ENCODE measurements at regions not wholly inside any gene's neighbourhood (a gene's known extent, or its start where the extent isn't known, plus 50 kb on each side); places are given as distances from the start of the nearest gene placed in this dataset.

DNA sequence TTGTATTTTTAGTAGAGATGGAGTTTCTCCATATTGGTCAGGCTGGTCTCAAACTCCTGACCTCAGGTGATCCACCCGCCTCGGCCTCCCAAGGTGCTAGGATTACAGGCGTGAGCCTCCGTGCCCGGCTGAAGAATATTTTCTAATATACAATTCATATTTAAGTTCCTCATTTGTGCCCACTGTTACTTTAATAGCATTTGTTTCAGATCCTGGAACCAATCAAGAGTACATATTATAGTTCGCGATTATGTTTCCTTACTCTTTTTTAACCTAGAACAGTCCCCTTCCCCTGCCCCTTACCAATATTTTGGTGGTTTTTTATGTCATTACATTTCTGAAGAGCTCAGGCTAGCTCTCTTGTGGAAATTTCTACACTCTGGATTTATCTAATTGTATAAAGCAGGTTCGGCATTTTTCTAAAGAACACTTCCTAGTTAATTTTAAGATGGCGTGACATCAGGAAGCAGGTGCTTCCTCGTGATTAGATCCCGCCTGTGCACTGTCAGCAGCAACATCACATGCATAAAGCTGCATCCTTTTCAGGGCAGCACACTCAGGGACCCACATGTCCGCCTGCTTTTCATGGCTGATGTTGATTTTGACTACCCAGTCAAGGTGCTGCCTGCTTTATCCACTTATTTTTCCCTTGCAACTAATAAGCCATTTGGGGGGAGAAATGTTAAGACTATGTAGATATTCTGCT is 88.7 kb upstream of the EPHB3 start:
- intact Hi-C loops (cut with DNase I) = no loop called here
- Histone ChIP-seq H3K9me3 (no peaks in the 10 kb centered on the region), H3K4me3 (peak overlapping the region in 1 of 4 donors; percentile 12), H3K27me3 (peaks cover 0 to 39% (median 0%) of the 10 kb centered on the region in 4 donors), H3K4me1 (no peaks in the 10 kb centered on the region), H3K27ac (peak overlapping the region in 2 of 4 donors; percentile 53 to 59), H3K36me3 (no peaks in the 10 kb centered on the region)
- TF ChIP-seq, protein P1, sequence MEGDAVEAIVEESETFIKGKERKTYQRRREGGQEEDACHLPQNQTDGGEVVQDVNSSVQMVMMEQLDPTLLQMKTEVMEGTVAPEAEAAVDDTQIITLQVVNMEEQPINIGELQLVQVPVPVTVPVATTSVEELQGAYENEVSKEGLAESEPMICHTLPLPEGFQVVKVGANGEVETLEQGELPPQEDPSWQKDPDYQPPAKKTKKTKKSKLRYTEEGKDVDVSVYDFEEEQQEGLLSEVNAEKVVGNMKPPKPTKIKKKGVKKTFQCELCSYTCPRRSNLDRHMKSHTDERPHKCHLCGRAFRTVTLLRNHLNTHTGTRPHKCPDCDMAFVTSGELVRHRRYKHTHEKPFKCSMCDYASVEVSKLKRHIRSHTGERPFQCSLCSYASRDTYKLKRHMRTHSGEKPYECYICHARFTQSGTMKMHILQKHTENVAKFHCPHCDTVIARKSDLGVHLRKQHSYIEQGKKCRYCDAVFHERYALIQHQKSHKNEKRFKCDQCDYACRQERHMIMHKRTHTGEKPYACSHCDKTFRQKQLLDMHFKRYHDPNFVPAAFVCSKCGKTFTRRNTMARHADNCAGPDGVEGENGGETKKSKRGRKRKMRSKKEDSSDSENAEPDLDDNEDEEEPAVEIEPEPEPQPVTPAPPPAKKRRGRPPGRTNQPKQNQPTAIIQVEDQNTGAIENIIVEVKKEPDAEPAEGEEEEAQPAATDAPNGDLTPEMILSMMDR (IDR thresholded peaks at IDR 0.05) = no peak
- DNase-seq = no peak
- WGBS, 2 donors = 70 to 74% methylated on average over 12 of the region's 12 CpGs

DNA sequence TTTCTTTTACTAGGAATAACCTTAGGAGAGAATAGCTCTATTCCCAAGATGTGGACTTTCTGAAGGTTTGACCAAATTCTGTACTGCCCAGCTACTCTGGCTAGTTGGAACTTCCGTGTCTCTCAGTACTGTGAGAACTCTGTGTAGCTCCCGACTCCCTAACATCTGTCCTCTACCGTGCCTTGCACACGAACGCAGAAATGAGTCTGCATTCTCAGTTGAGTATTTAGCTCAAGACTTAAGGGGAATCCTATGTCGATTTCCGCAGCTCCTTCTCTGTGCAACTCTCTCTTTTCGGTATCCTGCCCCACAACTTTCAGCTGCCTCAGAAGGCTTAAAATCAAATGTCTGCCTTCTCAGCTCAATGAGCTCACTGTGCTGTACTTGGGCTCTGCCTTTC is 86.7 kb upstream of the EPHB3 start:
- Histone ChIP-seq H3K9me3 (no peaks in the 10 kb centered on the region), H3K27me3 (peaks cover 0 to 40% (median 0%) of the 10 kb centered on the region in 4 donors), H3K36me3 (no peaks in the 10 kb centered on the region), H3K4me1 (no peaks in the 10 kb centered on the region), H3K4me3 (no peak overlapping the region), H3K27ac (no peak overlapping the region)
- no peak for DNase-seq
- TF ChIP-seq POLR2A (IDR thresholded peaks at IDR 0.05) = no peak
- TF ChIP-seq, protein P1 (IDR thresholded peaks at IDR 0.05) = no peak
- intact Hi-C loops (cut with DNase I) = no loop called here
- WGBS, 2 donors = 74 to 95% methylated on average over 8 of the region's 8 CpGs

DNA sequence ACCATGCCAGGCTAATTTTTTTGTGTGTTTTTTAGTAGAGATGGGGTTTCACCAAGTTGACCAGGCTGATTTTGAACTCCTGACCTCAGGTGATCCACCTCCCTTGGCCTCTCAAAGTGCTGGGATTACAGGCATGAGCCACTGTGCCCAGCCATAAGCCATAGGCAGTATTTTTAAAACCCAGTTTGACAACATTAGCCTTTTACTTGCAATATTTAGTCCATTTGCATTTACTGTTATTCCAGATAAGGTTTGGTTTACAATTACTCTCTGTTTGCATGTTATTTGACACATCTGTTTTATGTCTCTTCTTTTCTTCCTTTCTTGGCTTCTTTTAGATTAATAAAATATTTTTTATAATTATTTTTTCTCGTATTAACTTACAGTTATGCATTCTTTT is 83.6 kb upstream of the EPHB3 start:
- TF ChIP-seq, protein P1 (IDR thresholded peaks at IDR 0.05) = no peak
- intact Hi-C loops (cut with DNase I) = no loop called here
- Histone ChIP-seq H3K9me3 (no peaks in the 10 kb centered on the region), H3K27me3 (peaks cover 0 to 50% (median 0%) of the 10 kb centered on the region in 4 donors), H3K4me1 (peaks cover 0 to 10% (median 0%) of the 10 kb centered on the region in 3 donors), H3K4me3 (no peak overlapping the region), H3K36me3 (no peaks in the 10 kb centered on the region), H3K27ac (no peak overlapping the region)
- DNase-seq = no peak
- WGBS, 2 donors = 83 to 84% methylated on average over 1 of the region's 1 CpG

DNA sequence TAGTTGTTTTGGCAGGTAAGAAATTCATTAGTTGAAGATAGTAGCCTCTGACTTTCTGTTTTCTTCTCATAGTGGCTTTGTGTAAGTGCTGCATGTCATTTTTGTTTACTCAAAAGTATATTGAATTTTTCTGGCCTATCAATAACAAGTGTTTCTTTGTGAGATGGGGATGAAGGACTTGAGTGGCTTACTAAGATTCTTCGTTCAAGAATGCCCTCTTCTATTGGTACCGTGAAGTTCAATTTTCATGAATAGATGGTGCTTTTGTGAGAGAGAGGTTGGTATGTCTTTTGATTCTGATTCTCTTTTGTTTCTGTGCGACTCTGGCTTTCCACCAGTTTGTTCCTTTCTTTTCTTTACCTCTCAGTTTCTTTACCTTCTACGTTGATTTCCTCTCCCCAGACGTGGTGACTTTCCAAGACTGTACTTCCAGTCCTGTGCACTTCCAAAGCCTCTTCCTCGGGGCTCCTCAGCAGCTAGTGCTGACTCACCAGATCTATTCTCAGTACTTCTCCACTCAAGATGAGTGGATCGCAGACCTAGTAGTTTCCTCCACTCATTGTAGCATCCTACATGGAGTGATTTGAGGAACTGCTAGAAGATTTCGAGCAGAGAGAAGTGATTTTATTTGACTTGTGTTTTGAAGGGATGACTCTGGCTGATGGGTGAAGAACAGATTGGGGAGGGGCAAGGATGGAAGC is 82.0 kb upstream of the EPHB3 start:
- H3K9me3 ChIP-seq = no peaks in the 10 kb centered on the region
- peaks cover 0 to 45% (median 0%) of the 10 kb centered on the region in 4 donors for H3K27me3 ChIP-seq
- DNase-seq = no peak
- H3K4me1 ChIP-seq = peaks cover 0 to 10% (median 0%) of the 10 kb centered on the region in 3 donors
- intact Hi-C loops (cut with DNase I) = no loop called here
- no peak overlapping the region for H3K4me3 ChIP-seq
- 61 to 66% methylated on average over 8 of the region's 8 CpGs for WGBS, 2 donors
- TF ChIP-seq, protein P1 (IDR thresholded peaks at IDR 0.05) = no peak
- no peak for TF ChIP-seq POLR2A (IDR thresholded peaks at IDR 0.05)
- H3K27ac ChIP-seq = no peak overlapping the region
- H3K36me3 ChIP-seq = no peaks in the 10 kb centered on the region

DNA sequence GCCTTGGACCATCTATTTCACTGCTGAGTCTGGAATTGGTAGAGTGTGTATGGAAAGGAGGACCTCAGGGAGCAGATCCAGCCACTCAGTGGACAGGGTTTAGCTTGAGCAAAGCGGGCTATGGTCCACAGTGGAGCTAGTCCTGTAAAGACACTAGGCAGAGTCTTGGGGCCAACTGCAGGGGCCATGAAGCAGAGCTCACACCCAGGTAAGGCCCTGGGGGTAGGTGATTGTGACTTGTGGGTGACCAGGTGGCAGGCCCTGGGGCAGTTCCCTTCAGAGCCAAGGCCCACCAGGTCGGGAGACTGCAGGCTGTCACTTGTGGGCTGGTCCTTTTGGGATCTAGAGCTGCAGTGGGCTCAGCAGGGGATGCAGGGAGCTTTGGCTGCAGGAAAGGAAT is 80.8 kb upstream of the EPHB3 start:
- no peak for TF ChIP-seq POLR2A (IDR thresholded peaks at IDR 0.05)
- TF ChIP-seq, protein P1 (IDR thresholded peaks at IDR 0.05) = no peak
- H3K27me3 ChIP-seq = peaks cover 0 to 38% (median 0%) of the 10 kb centered on the region in 4 donors
- no peak overlapping the region for H3K27ac ChIP-seq
- DNase-seq = no peak
- no peaks in the 10 kb centered on the region for H3K36me3 ChIP-seq
- no peaks in the 10 kb centered on the region for H3K9me3 ChIP-seq
- WGBS, 2 donors = 20 to 50% methylated on average over 1 to 2 of the region's 2 CpGs
- H3K4me3 ChIP-seq = no peak overlapping the region
- H3K4me1 ChIP-seq = peaks cover 0 to 10% (median 0%) of the 10 kb centered on the region in 3 donors
- intact Hi-C loops (cut with DNase I) = no loop called here
